ENCODE measurements at regions not wholly inside any gene's neighbourhood (a gene's known extent, or its start where the extent isn't known, plus 50 kb on each side); places are given as distances from the start of the nearest gene placed in this dataset.

DNA sequence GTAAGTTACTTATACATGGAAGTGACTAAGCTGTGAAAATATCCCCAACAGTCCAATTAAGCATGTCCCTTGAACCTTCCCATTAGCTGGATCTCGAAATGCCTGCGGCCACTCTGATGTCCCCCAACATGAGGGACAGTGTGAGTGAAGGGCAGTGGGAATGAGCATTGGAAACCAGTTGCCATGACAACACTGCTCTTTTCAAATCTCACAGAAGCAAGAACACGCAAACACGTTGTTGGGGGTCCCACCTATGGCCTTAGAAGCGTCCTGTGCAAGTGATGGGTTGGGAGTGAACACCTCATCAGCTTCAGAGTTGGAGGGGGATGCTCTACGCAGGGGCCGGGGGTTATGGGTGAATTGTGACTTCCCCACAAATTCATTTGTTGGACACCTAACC, 205.9 kb downstream of the NXNL2 start:
- no peak overlapping the region for H3K4me3 Mint-ChIP-seq
- no peak overlapping the region for H4K8ac ChIP-seq (replicated peaks; ENCODE audit: insufficient read length, low read depth, low read length)
- no peaks in the 10 kb centered on the region for H3K4me1 ChIP-seq (ENCODE audit: insufficient read depth, low read length)

More for the DNA sequence above, 205.9 kb downstream of the NXNL2 start:
- Mint-ChIP-seq H3K36me3 (ENCODE audit: insufficient read depth in 1 of 3, low read depth in 3 of 3) (peaks cover 6 to 13% (median 7%) of the 10 kb centered on the region in 3 experiments), H3K4me1 (peaks cover 9 to 17% of the 10 kb centered on the region in 2 experiments), H3K9me3 (peaks cover 14% of the 10 kb centered on the region in 2 experiments), H3K27ac (no peak overlapping the region), H3K27me3 (ENCODE audit: low read depth) (peaks cover 2% of the 10 kb centered on the region)
- no peak overlapping the region for H3K18ac ChIP-seq (ENCODE audit: insufficient read length, low read depth, low read length)
- H3K4me2 ChIP-seq (ENCODE audit: insufficient read depth, insufficient read length, low read length) = no peak overlapping the region
- no peak overlapping the region for H2BK15ac ChIP-seq (ENCODE audit: low read depth, low read length)
- no peak overlapping the region for H3K4ac ChIP-seq (ENCODE audit: low read depth, low read length)
- H4K20me1 ChIP-seq (ENCODE audit: control insufficient read depth, insufficient read depth, insufficient read length) = no peaks in the 10 kb centered on the region
- H2AK5ac ChIP-seq (ENCODE audit: insufficient read length, low read length) = no peak overlapping the region
- H3K27ac ChIP-seq (ENCODE audit: insufficient read length, low read depth, low read length) = no peak overlapping the region
- H3K56ac ChIP-seq (ENCODE audit: insufficient read length, low read depth, low read length) = no peak overlapping the region
- no CpG with 5 or more reads among the region's 7 CpGs for WGBS (ENCODE audit: extremely low coverage, insufficient read length, low lambda C conversion rate)
- TF ChIP-seq, protein P1, sequence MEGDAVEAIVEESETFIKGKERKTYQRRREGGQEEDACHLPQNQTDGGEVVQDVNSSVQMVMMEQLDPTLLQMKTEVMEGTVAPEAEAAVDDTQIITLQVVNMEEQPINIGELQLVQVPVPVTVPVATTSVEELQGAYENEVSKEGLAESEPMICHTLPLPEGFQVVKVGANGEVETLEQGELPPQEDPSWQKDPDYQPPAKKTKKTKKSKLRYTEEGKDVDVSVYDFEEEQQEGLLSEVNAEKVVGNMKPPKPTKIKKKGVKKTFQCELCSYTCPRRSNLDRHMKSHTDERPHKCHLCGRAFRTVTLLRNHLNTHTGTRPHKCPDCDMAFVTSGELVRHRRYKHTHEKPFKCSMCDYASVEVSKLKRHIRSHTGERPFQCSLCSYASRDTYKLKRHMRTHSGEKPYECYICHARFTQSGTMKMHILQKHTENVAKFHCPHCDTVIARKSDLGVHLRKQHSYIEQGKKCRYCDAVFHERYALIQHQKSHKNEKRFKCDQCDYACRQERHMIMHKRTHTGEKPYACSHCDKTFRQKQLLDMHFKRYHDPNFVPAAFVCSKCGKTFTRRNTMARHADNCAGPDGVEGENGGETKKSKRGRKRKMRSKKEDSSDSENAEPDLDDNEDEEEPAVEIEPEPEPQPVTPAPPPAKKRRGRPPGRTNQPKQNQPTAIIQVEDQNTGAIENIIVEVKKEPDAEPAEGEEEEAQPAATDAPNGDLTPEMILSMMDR (conservative IDR thresholded peaks at IDR 0.05) = no peak
- no peaks in the 10 kb centered on the region for H3K27me3 ChIP-seq (ENCODE audit: insufficient read depth, low read length)
- H2BK120ac ChIP-seq (ENCODE audit: low read depth, low read length, poor library complexity, severe bottlenecking) = no peak overlapping the region
- H3K9me3 ChIP-seq (ENCODE audit: control insufficient read depth, low read depth, low read length) = peaks cover 8% of the 10 kb centered on the region
- no peak overlapping the region for H2BK20ac ChIP-seq (ENCODE audit: low read depth, low read length, poor library complexity, severe bottlenecking)
- no peak overlapping the region for H3K23ac ChIP-seq (ENCODE audit: insufficient read length, low read depth, low read length)
- no peaks in the 10 kb centered on the region for H3K79me2 ChIP-seq (ENCODE audit: insufficient read depth, low read length)
- no peaks in the 10 kb centered on the region for H3K23me2 ChIP-seq (ENCODE audit: insufficient read length, low read depth, low read length, poor library complexity, severe bottlenecking)
- no peak overlapping the region for H4K5ac ChIP-seq (ENCODE audit: insufficient read length, low read depth, low read length)
- H3T11ph ChIP-seq (ENCODE audit: low read length) = no peak overlapping the region
- H2BK5ac ChIP-seq (ENCODE audit: insufficient read length, low read length) = no peak overlapping the region
- no peak overlapping the region for H2BK12ac ChIP-seq (ENCODE audit: insufficient read length, low read depth, low read length)
- no peak overlapping the region for H3K9ac ChIP-seq (ENCODE audit: extremely low read depth, insufficient read length, low read length)
- no peak overlapping the region for H3K14ac ChIP-seq (ENCODE audit: insufficient read depth, low read length)
- no peaks in the 10 kb centered on the region for H3K79me1 ChIP-seq (ENCODE audit: insufficient read depth, low read depth, low read length, poor library complexity, severe bottlenecking)
- H4K91ac ChIP-seq (ENCODE audit: insufficient read length, low read depth, low read length) = no peak overlapping the region
- no peak for DNase-seq
- no peak overlapping the region for H2AFZ ChIP-seq (ENCODE audit: low read length)

All from H9 (cell line).